Lower leg skin (tissue), 4 donors: ENCODE measurements at regions not wholly inside any gene's neighbourhood (a gene's known extent, or its start where the extent isn't known, plus 50 kb on each side); places are given as distances from the start of the nearest gene placed in this dataset.

Experiments used
- DNase-seq, 2 donors: peaks; one replicate each; pipeline ENCODE4 v3.0.0-alpha.2; 2019; ENCODE audit warnings: low spot score in 2 of 2
- H3K4me3 ChIP-seq: fragments of 200-600 bp; sonication (generic); 2 replicates; pipeline ENCODE4 v1.5.1; 2017; ENCODE audit warnings: mild to moderate bottlenecking, low read depth; ENCODE audit not compliant: poor library complexity, severe bottlenecking
- CTCF ChIP-seq, 3 donors: fragments of 450-650 bp; IDR thresholded peaks; one replicate each; pipeline ENCODE4 v1.5.1; 2016; ENCODE audit warnings: antibody characterized with exemption in 3 of 3, mild to moderate bottlenecking in 3 of 3, moderate library complexity in 2 of 3
- POLR2A ChIP-seq, 2 donors: fragments of 450-650 bp; IDR thresholded peaks; one replicate each; pipeline ENCODE4 v1.6.1; 2016 to 2017; ENCODE audit warnings: antibody characterized with exemption in 2 of 2, mild to moderate bottlenecking in 1 of 2, moderate library complexity in 1 of 2
- WGBS, 2 donors: methylation state at CpG; one replicate each; pipeline ENCODE4 v1.1.5; 2018; 5-methylcytosine and 5-hydroxymethylcytosine counted together
- intact Hi-C: fragments of 100-400 bp; cut with DNase I; formaldehyde crosslinking; loops from one replicate; pipeline ENCODE4 v1.15.0; 2023; ENCODE audit warnings: low total_unique reads

- no peak overlapping the region for H3K4me3 ChIP-seq
- DNase-seq, result no peak
- no peak for TF ChIP-seq CTCF (IDR thresholded peaks at IDR 0.05)
- no peak for TF ChIP-seq POLR2A (IDR thresholded peaks at IDR 0.05)
- WGBS, 2 donors, result 86 to 89% methylated on average over 3 of the region's 3 CpGs
- intact Hi-C loops, result no loop called here
Measured at GRCh38 chr2:187815113-187815512, 260.9 kb upstream of the TFPI start.

GRCh38 chr2:187819624-187820023 lies 265.4 kb upstream of the TFPI start:
- no peak overlapping the region for H3K4me3 ChIP-seq
- WGBS, 2 donors, result 87 to 100% methylated on average over 1 of the region's 1 CpG
- no peak for TF ChIP-seq CTCF (IDR thresholded peaks at IDR 0.05)
- TF ChIP-seq POLR2A (IDR thresholded peaks at IDR 0.05), result no peak
- intact Hi-C loops, result no loop called here
- DNase-seq, result no peak

- 89 to 90% methylated on average over 12 of the region's 12 CpGs for WGBS, 2 donors
- no peak for DNase-seq
Measured at GRCh38 chr2:187825108-187825507, 270.9 kb upstream of the TFPI start.

GRCh38 chr2:187826023-187826422 lies 271.8 kb upstream of the TFPI start:
- WGBS, 2 donors, result 30 to 42% methylated on average over 2 of the region's 2 CpGs
- no peak for DNase-seq
- TF ChIP-seq POLR2A (IDR thresholded peaks at IDR 0.05) (no peak), CTCF (IDR thresholded peaks at IDR 0.05) (no peak)
- H3K4me3 ChIP-seq, result no peak overlapping the region
- intact Hi-C loops, result no loop called here

More at GRCh38 chr2:187825108-187825507, 270.9 kb upstream of the TFPI start:
- intact Hi-C loops, result no loop called here
- H3K4me3 ChIP-seq, result no peak overlapping the region
- no peak for TF ChIP-seq POLR2A (IDR thresholded peaks at IDR 0.05)
- no peak for TF ChIP-seq CTCF (IDR thresholded peaks at IDR 0.05)

- WGBS, 2 donors, result 95 to 100% methylated on average over 5 of the region's 5 CpGs
- no peak overlapping the region for H3K4me3 ChIP-seq
- TF ChIP-seq CTCF (IDR thresholded peaks at IDR 0.05) (no peak), POLR2A (IDR thresholded peaks at IDR 0.05) (no peak)
- DNase-seq, result no peak
- intact Hi-C loops, result no loop called here
Measured at GRCh38 chr2:187834787-187835186, 280.6 kb upstream of the TFPI start.

GRCh38 chr2:187838690-187839089 lies 284.5 kb upstream of the TFPI start:
- TF ChIP-seq POLR2A (IDR thresholded peaks at IDR 0.05) (no peak), CTCF (IDR thresholded peaks at IDR 0.05) (no peak)
- DNase-seq, result no peak
- WGBS, 2 donors, result 94 to 98% methylated on average over 1 of the region's 1 CpG
- intact Hi-C loops, result no loop called here
- no peak overlapping the region for H3K4me3 ChIP-seq
